ENCODE measurements at regions not wholly inside any gene's neighbourhood (a gene's known extent, or its start where the extent isn't known, plus 50 kb on each side); places are given as distances from the start of the nearest gene placed in this dataset.

DNA sequence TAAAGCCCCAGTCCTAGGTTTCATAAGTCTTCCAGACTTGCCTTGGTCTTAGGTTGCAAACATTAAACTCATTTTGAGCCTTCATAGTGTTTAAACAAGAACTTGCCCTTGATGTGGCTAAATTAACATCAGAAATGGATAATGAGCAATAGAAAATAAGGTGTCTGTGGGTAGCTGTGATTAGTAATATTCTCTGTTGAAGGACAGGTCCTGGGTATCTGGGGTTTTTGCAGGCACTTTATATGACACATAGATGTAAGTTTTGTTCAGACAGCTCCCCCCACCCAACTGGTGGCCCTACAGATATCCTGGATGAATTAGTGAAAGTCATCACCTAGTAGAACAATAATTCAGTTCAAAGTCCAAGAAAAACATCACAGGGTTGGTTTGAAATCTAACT, 272.5 kb downstream of the PTTG2 start:
- TF ChIP-seq, protein P1, sequence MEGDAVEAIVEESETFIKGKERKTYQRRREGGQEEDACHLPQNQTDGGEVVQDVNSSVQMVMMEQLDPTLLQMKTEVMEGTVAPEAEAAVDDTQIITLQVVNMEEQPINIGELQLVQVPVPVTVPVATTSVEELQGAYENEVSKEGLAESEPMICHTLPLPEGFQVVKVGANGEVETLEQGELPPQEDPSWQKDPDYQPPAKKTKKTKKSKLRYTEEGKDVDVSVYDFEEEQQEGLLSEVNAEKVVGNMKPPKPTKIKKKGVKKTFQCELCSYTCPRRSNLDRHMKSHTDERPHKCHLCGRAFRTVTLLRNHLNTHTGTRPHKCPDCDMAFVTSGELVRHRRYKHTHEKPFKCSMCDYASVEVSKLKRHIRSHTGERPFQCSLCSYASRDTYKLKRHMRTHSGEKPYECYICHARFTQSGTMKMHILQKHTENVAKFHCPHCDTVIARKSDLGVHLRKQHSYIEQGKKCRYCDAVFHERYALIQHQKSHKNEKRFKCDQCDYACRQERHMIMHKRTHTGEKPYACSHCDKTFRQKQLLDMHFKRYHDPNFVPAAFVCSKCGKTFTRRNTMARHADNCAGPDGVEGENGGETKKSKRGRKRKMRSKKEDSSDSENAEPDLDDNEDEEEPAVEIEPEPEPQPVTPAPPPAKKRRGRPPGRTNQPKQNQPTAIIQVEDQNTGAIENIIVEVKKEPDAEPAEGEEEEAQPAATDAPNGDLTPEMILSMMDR (conservative IDR thresholded peaks at IDR 0.05 in 1 of 2, IDR thresholded peaks at IDR 0.05 in 1 of 2; ENCODE audit: extremely low read depth in 1 of 2, insufficient read depth in 1 of 2, low read depth in 1 of 2, low read length in 2 of 2), result no peak
- TF ChIP-seq EZH2 (IDR thresholded peaks at IDR 0.05; ENCODE audit: borderline replicate concordance, low read length), result no peak
